ENCODE measurements at regions not wholly inside any gene's neighbourhood (a gene's known extent, or its start where the extent isn't known, plus 50 kb on each side); places are given as distances from the start of the nearest gene placed in this dataset.

GRCh38 chr1:239608469-239608868 is 222.1 kb downstream of the CHRM3 start:
- Histone ChIP-seq H3K4me3 (ENCODE audit: low read length) (no peak overlapping the region), H3K9me3 (ENCODE audit: low read length) (no peaks in the 10 kb centered on the region), H3K9ac (ENCODE audit: low read length) (no peak overlapping the region), H3K36me3 (ENCODE audit: low read depth, low read length) (no peaks in the 10 kb centered on the region), H4K20me1 (ENCODE audit: low read length) (no peaks in the 10 kb centered on the region), H3K4me1 (ENCODE audit: insufficient read depth, low read length) (peaks cover 27% of the 10 kb centered on the region), H3F3A (ENCODE audit: low read length, unreplicated experiment) (no peaks in the 10 kb centered on the region), H2AFZ (ENCODE audit: low read length) (no peak overlapping the region), H3K79me2 (ENCODE audit: low read length) (no peaks in the 10 kb centered on the region), H3K27ac (ENCODE audit: low read length) (no peak overlapping the region), H3K4me2 (ENCODE audit: low read length) (no peak overlapping the region), H3K27me3 (ENCODE audit: low read length) (no peaks in the 10 kb centered on the region), H3K9me2 (replicated peaks; ENCODE audit: low read length) (no peaks in the 10 kb centered on the region)
- TF ChIP-seq EZH2 (IDR thresholded peaks at IDR 0.05; ENCODE audit: low read length, unreplicated experiment) (no peak), CTCF (conservative IDR thresholded peaks at IDR 0.05; ENCODE audit: low read depth, low read length) (no peak), EZH2phosphoT487 (IDR thresholded peaks at IDR 0.05; ENCODE audit: borderline replicate concordance, low read length) (no peak)
- no TSS peak for BruUV-seq (replicated peaks)
- DNase-seq (no peak), ATAC-seq (no peak)
- ChIA-PET POLR2A (ENCODE audit: unreplicated experiment) (no interaction called here), CTCF (no interaction called here)
- intact Hi-C loops (cut with micrococcal nuclease): no loop called here

GRCh38 chr1:239612379-239612778 is 226.0 kb downstream of the CHRM3 start:
- no peak overlapping the region for H3K27ac ChIP-seq (ENCODE audit: low read length)
- no peaks in the 10 kb centered on the region for H3F3A ChIP-seq (ENCODE audit: low read length, unreplicated experiment)
- H3K9me2 ChIP-seq (replicated peaks; ENCODE audit: low read length): no peaks in the 10 kb centered on the region
- ChIA-PET POLR2A (ENCODE audit: unreplicated experiment) (no interaction called here), CTCF (no interaction called here)
- H3K4me1 ChIP-seq (ENCODE audit: insufficient read depth, low read length): peaks cover 24% of the 10 kb centered on the region
- no peaks in the 10 kb centered on the region for H4K20me1 ChIP-seq (ENCODE audit: low read length)
- H3K36me3 ChIP-seq (ENCODE audit: low read depth, low read length): no peaks in the 10 kb centered on the region
- TF ChIP-seq EZH2phosphoT487 (IDR thresholded peaks at IDR 0.05; ENCODE audit: borderline replicate concordance, low read length) (no peak), EZH2 (IDR thresholded peaks at IDR 0.05; ENCODE audit: low read length, unreplicated experiment) (no peak), CTCF (conservative IDR thresholded peaks at IDR 0.05; ENCODE audit: low read depth, low read length) (no peak)
- H2AFZ ChIP-seq (ENCODE audit: low read length): no peak overlapping the region
- H3K79me2 ChIP-seq (ENCODE audit: low read length): no peaks in the 10 kb centered on the region
- DNase-seq (no peak), ATAC-seq (no peak)
- BruUV-seq (replicated peaks): no TSS peak
- H3K4me3 ChIP-seq (ENCODE audit: low read length): no peak overlapping the region
- intact Hi-C loops (cut with micrococcal nuclease): no loop called here
- no peaks in the 10 kb centered on the region for H3K27me3 ChIP-seq (ENCODE audit: low read length)
- no peak overlapping the region for H3K9ac ChIP-seq (ENCODE audit: low read length)
- no peaks in the 10 kb centered on the region for H3K9me3 ChIP-seq (ENCODE audit: low read length)
- H3K4me2 ChIP-seq (ENCODE audit: low read length): no peak overlapping the region

- POLR2A ChIA-PET (ENCODE audit: unreplicated experiment): no interaction called here
- no peaks in the 10 kb centered on the region for H3F3A ChIP-seq (ENCODE audit: low read length, unreplicated experiment)
- intact Hi-C loops (cut with micrococcal nuclease): loop anchor here (1.0 kb wide), 1 partner anchor 241 kb away; no protein-coding TSS in a partner anchor
Measured at GRCh38 chr1:239616673-239617072, 230.3 kb downstream of the CHRM3 start.

More at GRCh38 chr1:239616673-239617072, 230.3 kb downstream of the CHRM3 start:
- peaks cover 22% of the 10 kb centered on the region for H3K4me1 ChIP-seq (ENCODE audit: insufficient read depth, low read length)
- H3K4me2 ChIP-seq (ENCODE audit: low read length): peak overlapping the region; percentile 32
- H3K27me3 ChIP-seq (ENCODE audit: low read length): no peaks in the 10 kb centered on the region
- no peak overlapping the region for H3K27ac ChIP-seq (ENCODE audit: low read length)
- ATAC-seq (peak; percentile 88), DNase-seq (peak; percentile 94)
- no peak for TF ChIP-seq EZH2 (IDR thresholded peaks at IDR 0.05; ENCODE audit: low read length, unreplicated experiment)
- TF ChIP-seq EZH2phosphoT487 (IDR thresholded peaks at IDR 0.05; ENCODE audit: borderline replicate concordance, low read length): no peak
- TF ChIP-seq CTCF (conservative IDR thresholded peaks at IDR 0.05; ENCODE audit: low read depth, low read length): no peak
- no peak overlapping the region for H2AFZ ChIP-seq (ENCODE audit: low read length)
- H3K9me3 ChIP-seq (ENCODE audit: low read length): no peaks in the 10 kb centered on the region
- H3K9me2 ChIP-seq (replicated peaks; ENCODE audit: low read length): no peaks in the 10 kb centered on the region
- H3K9ac ChIP-seq (ENCODE audit: low read length): no peak overlapping the region
- CTCF ChIA-PET: interaction anchor here (0.8 kb wide), 1 partner anchor 384 kb away, joined by 3 read pairs; no protein-coding TSS in a partner anchor
- BruUV-seq (replicated peaks): no TSS peak
- H3K4me3 ChIP-seq (ENCODE audit: low read length): no peak overlapping the region; the same call in 1 of the 2 replicates
- H3K79me2 ChIP-seq (ENCODE audit: low read length): no peaks in the 10 kb centered on the region
- H4K20me1 ChIP-seq (ENCODE audit: low read length): no peaks in the 10 kb centered on the region
- no peaks in the 10 kb centered on the region for H3K36me3 ChIP-seq (ENCODE audit: low read depth, low read length)

Measured in PC-3 (cell line).